HG02938 (cell line): ENCODE measurements at regions not wholly inside any gene's neighbourhood (a gene's known extent, or its start where the extent isn't known, plus 50 kb on each side); places are given as distances from the start of the nearest gene placed in this dataset.

Experiments used
- ATAC-seq: cut with Tn5 transposase; IDR thresholded peaks from one replicate; pipeline ENCODE4 v1.9.1; 2021; ENCODE audit warnings: mild to moderate bottlenecking, moderate library complexity; ENCODE audit not compliant: unreplicated experiment

GRCh38 chr16:80309178-80309577, 231.6 kb upstream of the DYNLRB2 start:
- no peak for ATAC-seq

GRCh38 chr16:80305410-80305809, 235.4 kb upstream of the DYNLRB2 start:
- no peak for ATAC-seq

DNA sequence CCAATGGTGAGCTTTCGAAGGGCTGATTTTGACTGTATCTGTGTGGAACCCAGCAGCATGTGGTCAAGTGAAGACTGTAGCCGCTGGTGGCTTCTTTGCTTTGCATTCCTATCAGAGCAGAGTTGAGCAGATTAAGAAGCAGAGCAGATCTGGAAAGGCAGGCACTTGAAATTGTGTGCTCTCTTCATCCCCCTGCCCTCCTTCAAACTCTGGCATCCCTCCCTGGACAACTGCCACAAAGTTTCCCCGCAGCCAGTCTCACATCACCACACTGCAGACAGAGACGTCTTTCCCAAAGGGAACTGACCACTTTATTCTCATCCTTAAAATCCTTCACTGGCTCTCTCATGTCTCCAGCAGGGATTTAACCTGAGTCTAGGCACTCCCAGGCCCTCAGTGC, 237.1 kb upstream of the DYNLRB2 start:
- ATAC-seq: no peak

- no peak for ATAC-seq
Measured at GRCh38 chr16:80300876-80301275, 239.9 kb upstream of the DYNLRB2 start.

- no peak for ATAC-seq
Measured at GRCh38 chr16:80300456-80300855, 240.3 kb upstream of the DYNLRB2 start.

DNA sequence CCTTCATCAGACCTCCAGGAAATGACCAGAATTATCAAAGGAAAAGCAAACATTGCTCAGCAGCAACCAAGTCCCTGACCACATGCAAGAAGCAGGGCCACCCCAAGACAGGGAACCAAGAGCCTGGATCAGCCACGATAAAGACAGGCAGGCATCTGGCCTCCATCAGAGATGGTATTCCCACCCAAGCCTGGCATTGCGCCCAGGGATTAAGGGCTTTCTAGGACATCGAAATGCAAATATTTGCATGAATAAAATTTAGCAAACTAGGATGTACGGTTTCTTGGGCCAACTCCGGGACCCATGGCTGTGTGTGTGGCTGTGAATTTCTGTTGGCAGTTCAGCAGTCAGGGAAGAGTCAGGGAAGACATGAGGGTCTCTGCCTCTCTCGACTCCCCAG, 241.4 kb upstream of the DYNLRB2 start:
- ATAC-seq: no peak

DNA sequence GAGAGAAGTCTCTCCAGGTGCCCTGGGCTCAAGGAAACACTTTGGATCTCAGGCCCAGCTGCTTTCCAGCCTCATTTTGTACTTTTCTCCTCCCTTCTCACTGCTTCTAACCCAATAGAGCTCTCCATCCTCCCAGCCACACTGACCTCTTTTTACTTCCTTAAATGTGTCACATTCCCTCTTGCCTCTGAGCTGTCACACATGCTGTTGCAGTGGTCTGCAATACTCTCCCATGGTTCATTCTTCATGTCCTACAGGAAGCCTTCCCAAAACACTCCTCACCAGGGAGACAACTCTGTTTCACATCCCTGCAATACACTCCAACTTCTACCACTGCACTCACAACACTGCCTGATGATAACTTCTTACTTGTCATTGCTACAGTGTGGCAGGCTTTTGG, 242.1 kb upstream of the DYNLRB2 start:
- ATAC-seq: no peak

DNA sequence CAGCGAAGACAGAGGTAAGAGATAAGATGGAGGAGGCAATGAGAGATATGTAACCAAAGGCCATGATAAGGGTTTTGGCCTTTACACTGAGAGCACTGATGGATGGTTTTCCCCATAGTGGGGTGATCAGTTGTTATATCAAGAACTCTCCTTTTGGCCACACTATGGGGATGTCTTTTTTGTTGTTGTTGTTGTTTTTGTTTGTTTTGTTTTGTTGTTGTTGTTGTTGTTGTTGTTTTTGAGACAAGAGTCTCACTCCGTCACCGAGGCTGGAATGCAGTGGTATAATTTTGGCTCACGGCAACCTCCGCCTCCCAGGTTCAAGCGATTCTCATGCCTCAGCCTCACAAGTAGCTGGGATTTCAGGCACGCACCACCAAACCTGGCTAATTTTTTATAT, 244.8 kb upstream of the DYNLRB2 start:
- ATAC-seq: no peak

- ATAC-seq: no peak
Measured at GRCh38 chr16:80294172-80294571, 246.6 kb upstream of the DYNLRB2 start.

DNA sequence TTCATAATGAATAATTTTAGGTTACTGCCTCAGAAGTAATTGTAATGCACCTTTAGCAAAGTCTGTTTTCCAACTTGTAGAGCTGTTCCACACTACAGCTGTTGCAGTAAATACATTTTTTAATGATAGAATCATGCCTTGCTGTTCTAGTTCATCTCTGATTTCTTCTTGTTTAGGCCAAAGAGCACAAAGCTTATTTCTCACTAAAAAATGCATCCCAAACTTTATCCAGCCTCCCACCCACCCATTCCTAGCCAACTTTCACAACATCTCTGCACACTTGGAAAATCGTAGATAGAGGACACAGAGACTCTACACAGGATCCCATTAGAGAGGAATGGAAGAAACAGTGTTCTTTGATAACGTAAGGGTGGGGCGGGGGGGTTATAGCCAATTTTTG, 252.2 kb upstream of the DYNLRB2 start:
- ATAC-seq: no peak

DNA sequence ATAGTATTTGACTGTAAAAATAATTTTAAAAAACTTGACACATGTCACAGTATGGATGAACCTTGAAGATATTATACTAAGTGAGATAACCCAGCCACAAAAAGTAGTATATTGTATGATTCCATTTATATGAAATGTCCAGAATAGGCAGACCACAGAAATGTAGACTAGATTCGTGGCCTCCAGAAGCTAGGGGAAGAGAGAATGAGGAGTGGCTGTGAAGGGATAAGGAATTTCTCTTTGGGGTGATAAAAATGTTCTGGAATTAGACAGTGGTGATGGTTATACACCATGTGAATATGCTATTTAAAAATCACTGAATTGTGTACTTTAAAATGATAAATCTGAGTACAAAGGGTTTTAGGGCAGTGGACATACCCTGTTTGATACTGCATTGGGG, 253.1 kb upstream of the DYNLRB2 start:
- ATAC-seq: no peak

DNA sequence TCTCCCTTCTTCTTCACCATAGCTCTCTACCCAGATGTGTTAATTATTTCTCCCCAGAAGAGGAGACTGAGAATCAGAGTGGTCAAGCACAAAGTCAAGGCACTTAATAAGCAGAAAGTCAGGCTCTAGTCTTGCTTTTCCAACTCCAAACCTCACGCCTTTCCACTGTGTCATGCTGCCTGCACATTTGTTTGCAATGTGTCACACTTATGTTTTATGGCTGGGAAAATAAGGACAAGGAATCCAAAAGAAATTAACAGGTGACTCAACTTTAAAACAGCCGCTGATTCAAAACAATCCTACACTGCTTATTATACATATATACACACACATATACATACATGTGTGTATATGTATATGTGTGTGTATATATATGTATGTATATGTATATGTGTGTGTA, 255.7 kb upstream of the DYNLRB2 start:
- no peak for ATAC-seq

GRCh38 chr16:80283466-80284392, 257.1 kb upstream of the DYNLRB2 start:
- ATAC-seq: no peak

DNA sequence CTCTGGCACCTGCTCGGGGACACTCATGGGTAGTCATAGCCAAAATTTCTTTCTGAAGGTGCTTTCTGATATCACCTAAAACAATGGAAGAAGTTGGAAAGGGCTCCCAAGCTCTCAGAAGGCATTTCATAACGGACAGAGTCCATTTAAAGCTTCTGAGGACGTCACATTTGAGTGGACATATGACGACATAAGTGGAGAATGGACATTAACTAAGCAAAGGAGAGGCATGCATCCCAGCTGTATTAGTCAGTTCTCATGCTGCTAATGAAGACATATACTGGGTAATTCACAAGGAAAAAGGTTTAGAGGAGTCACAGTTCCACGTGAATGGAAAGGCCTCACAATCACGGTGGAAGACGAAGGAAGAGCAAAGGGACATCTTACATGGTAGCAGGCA, 260.2 kb upstream of the DYNLRB2 start:
- ATAC-seq: no peak

DNA sequence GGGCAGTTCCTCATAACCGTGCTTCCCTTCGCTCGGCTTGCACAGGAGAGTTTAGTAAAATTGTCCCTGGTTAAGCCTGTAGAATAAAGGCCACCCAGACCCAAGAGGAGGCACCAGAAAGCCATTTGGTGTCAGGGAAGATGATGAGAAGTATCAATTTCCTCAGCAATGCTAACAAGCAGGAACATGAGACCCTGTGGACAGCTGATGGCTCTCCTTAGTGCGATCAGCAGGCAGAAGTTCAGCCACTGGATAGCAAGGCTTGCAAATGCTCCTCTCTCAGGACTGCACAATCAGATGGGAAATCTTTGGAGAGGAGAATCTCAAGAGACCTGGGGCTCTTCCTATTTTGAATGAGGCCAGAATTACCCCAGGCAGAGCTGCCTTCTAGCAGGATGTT, 261.1 kb upstream of the DYNLRB2 start:
- no peak for ATAC-seq

DNA sequence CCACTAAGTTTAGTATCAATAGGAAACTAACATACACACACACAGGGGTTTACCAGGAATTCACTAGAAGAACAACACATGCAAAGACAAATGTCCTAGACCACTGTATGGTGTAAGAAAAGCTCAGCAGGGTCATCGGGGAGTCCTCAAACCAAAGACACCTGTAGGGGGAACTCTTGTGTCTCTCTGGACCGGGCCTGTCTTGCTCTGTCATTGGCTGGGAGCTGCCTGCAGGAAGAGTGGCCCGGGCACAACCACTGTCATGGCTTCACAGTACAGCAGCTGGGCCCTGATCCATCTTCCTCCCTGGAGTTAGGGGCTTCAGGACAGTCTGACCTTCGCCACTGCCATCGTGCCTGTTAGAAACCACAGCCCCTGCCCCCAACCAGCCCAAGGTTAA, 263.6 kb upstream of the DYNLRB2 start:
- ATAC-seq: no peak

- ATAC-seq: no peak
Measured at GRCh38 chr16:80274576-80275191, 266.1 kb upstream of the DYNLRB2 start.

GRCh38 chr16:80273635-80274538, 266.9 kb upstream of the DYNLRB2 start:
- no peak for ATAC-seq

DNA sequence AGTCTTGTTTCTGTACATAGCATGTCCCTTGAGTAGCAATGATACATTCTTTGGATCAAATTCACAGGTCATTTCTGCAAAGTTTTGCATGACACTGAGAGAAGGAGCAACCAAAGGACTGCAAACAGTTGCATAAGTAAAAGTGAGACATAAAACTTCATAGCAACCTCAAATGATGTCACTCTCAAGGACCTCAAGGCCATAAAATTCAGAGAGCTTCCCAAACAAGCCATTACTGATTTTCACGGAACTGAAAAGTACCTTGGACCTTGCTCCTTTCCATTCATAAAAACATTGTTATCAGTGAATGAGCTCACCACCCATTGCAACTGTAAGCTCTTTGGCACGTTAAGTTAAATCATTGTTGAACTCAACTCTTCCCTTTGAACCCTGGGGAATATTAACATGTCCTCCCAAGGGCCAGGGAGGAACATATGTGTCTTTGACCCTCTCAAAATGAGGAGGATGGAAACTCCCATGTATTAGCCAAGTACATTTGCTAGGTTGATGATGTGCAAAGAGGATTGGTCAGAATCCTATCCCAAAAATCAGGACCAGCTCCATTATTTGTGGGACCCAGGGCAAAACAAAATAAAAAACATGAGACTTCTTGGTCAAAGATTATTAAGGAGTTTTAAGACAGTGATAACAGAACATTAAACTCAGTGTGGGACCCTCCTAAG, 275.0 kb upstream of the DYNLRB2 start:
- no peak for ATAC-seq

DNA sequence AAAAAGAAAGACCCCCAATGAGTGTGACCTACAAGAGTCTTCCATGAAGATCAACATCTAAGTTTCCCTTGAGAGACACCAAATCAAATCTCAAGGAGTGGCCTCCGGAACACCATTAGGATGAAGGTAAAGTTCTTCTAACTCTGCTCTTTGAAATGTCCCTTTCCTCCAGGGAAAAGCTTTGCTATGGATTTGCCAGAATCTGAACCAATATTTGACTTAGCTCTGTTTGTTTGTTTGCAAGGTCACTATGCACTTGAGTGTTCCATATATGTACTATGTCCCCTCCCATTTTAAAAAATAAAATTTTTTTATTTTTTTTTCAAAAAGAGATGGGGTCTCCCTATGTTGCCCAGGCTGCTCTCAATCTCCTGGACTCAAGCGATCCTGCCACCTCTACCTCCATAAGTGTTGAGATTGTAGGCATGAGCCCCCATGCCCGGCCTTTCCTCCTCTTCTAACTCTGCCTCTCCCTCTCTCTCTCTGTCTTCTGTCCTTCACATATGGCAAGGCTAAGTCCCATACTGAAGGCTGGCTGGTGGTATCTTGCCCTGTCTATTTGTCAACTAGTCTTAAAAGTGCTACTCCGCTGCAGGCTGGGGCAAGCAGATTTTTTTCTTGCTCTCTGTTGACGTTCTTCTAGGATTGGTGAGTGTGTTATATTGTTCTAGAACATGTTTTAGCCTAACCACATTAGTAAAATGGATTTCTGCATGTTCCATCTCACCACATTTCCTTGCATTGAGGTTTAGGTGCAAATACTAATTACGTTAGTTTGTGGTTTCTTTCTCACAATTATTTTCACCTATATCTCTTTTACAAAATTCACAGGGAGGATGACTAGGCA, 276.7 kb upstream of the DYNLRB2 start:
- no peak for ATAC-seq
